Mucosa of rectum (tissue), 2 donors: ENCODE measurements at regions not wholly inside any gene's neighbourhood (a gene's known extent, or its start where the extent isn't known, plus 50 kb on each side); places are given as distances from the start of the nearest gene placed in this dataset.
"Not testable (repeated sequence)": the region's sequence is repeated elsewhere in the genome, so short reads cannot be mapped to it uniquely, and the experiment has no call there.

ENCODE experiments used
- H3K27ac ChIP-seq, 2 donors: one replicate each; pipeline ENCODE4 v1.7.0; 2013; ENCODE audit warnings: inconsistent platforms in 2 of 2, low read depth in 2 of 2, low read length in 2 of 2
- H3K27me3 ChIP-seq, 2 donors: one replicate each; pipeline ENCODE4 v1.7.0; 2013; ENCODE audit warnings: low read length in 2 of 2; ENCODE audit not compliant: control insufficient read depth in 2 of 2, insufficient read depth in 2 of 2
- H3K36me3 ChIP-seq, 2 donors: one replicate each; pipeline ENCODE4 v1.7.0; 2013; ENCODE audit warnings: low read length in 2 of 2; ENCODE audit not compliant: control insufficient read depth in 2 of 2, insufficient read depth in 2 of 2
- H3K4me1 ChIP-seq, 2 donors: one replicate each; pipeline ENCODE4 v1.7.0; 2013; ENCODE audit warnings: low read length in 2 of 2, mild to moderate bottlenecking in 1 of 2; ENCODE audit not compliant: control insufficient read depth in 2 of 2, insufficient read depth in 2 of 2
- H3K4me3 ChIP-seq, 2 donors: one replicate each; pipeline ENCODE4 v1.7.0; 2013; ENCODE audit warnings: low read length in 2 of 2
- H3K9ac ChIP-seq, 2 donors: one replicate each; pipeline ENCODE4 v1.7.0; 2013; ENCODE audit warnings: low read length in 2 of 2, low read depth in 1 of 2, mild to moderate bottlenecking in 1 of 2
- H3K9me3 ChIP-seq, 2 donors: one replicate each; pipeline ENCODE4 v1.7.0; 2013; ENCODE audit warnings: low read length in 2 of 2; ENCODE audit not compliant: control insufficient read depth in 2 of 2
- donor health status: healthy.
- donor health status: Normal muscosa, but diverticular disease.

- Histone ChIP-seq H3K4me1 (no peaks in the 10 kb centered on the region), H3K9ac (no peak overlapping the region), H3K9me3 (no peaks in the 10 kb centered on the region), H3K27ac (no peak overlapping the region), H3K4me3 (no peak overlapping the region), H3K27me3 (peaks cover 0 to 9% of the 10 kb centered on the region in 2 donors), H3K36me3 (no peaks in the 10 kb centered on the region)
Observed at GRCh38 chr3:137110392-137110996, 152.7 kb downstream of the IL20RB start.

DNA sequence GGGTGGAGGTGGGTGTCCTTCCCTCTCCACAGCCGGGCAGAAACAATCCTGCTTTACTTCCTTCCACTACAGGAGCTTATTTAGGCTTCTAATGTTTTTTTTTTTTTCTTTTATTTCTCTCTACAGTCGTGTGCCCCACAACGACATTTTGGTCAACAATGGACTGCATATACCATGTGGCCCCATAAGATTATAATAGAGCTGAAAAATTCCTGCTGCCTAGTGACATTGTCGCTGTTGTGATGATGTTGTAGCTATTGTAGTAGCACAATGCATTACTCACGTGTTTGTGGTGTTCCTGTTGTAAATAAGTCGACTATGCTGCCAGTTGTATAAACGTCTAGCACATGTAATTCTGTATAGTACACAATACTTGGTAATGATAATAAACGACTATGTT is 153.7 kb downstream of the IL20RB start:
- Histone ChIP-seq H3K4me3 (no peak overlapping the region), H3K4me1 (no peaks in the 10 kb centered on the region), H3K27ac (no peak overlapping the region), H3K36me3 (no peaks in the 10 kb centered on the region), H3K27me3 (peaks cover 0 to 9% of the 10 kb centered on the region in 2 donors), H3K9me3 (no peaks in the 10 kb centered on the region), H3K9ac (no peak overlapping the region)

DNA sequence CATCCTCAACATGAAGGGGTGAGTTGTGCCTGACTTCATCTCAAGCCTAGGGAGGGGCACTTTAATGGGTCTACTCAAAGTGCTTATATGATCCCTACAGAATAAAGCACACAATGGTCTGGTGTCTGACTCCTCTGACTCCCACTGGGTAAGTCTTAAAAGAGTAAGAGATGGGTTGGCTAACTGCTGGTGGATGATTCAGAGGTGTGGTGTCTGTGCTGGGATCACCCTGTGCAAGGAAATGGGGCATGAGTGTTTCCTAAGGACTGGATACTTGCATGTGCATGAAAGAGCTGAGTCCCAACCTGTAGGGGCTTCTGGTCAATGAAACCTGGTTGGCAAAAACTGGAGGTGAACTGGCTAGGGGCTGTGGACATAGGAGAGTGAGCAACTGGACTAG is 158.8 kb downstream of the IL20RB start:
- Histone ChIP-seq H3K4me1 (no peaks in the 10 kb centered on the region), H3K9me3 (no peaks in the 10 kb centered on the region), H3K27ac (no peak overlapping the region), H3K9ac (no peak overlapping the region), H3K4me3 (no peak overlapping the region), H3K27me3 (no peaks in the 10 kb centered on the region), H3K36me3 (no peaks in the 10 kb centered on the region)

GRCh38 chr3:137121704-137122314 is 164.0 kb downstream of the IL20RB start:
- Histone ChIP-seq H3K27ac (no peak overlapping the region), H3K9ac (no peak overlapping the region), H3K27me3 (no peaks in the 10 kb centered on the region), H3K9me3 (no peaks in the 10 kb centered on the region), H3K4me1 (no peaks in the 10 kb centered on the region), H3K4me3 (no peak overlapping the region), H3K36me3 (no peaks in the 10 kb centered on the region)

DNA sequence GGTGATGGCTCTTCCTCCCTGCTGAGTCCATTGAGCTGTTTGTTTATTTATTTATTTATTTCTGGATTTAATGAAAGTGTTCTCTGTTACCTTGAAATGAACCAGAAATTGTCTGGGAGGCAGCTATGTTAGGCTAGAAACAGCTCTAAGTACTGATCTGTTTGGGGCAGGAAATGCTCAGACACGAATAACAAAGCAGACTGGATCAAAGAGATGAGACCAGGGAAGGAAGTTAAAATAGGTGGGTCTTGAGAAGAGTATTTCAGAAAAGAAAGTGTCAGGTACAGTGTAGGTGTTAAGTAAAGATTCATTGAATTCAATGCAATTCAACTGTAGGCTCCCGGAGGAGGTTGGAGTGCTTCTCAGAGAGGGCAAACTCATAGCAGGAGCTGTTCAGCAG is 173.3 kb downstream of the IL20RB start:
- no peaks in the 10 kb centered on the region for H3K9me3 ChIP-seq
- no peaks in the 10 kb centered on the region for H3K4me1 ChIP-seq
- no peak overlapping the region for H3K9ac ChIP-seq
- H3K27me3 ChIP-seq, result peaks cover 0 to 3% of the 10 kb centered on the region in 2 donors
- H3K4me3 ChIP-seq, result no peak overlapping the region
- H3K36me3 ChIP-seq, result no peaks in the 10 kb centered on the region
- no peak overlapping the region for H3K27ac ChIP-seq

DNA sequence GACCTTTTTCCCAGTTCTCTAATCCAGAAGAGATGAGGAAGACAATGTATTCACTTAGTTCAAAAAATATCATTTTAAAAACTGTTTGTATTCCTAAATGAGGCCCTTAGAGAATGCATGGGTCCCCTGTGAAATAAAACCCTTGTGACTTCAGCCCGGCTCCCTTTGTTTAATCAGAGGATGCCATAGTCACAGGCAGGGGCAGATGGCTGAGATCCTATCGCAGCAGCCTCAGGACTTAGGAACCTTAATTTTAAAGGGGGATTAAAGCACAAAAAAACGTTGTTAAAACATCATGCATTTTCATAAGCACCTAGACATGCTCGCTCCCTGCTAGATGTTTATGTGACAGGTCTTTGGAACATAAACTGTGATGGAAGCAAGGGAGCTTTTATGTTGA is 176.6 kb downstream of the IL20RB start:
- no peaks in the 10 kb centered on the region for H3K4me1 ChIP-seq
- H3K9me3 ChIP-seq, result no peaks in the 10 kb centered on the region
- peaks cover 0 to 3% of the 10 kb centered on the region in 2 donors for H3K27me3 ChIP-seq
- no peak overlapping the region for H3K4me3 ChIP-seq
- H3K36me3 ChIP-seq, result no peaks in the 10 kb centered on the region
- H3K27ac ChIP-seq, result no peak overlapping the region
- H3K9ac ChIP-seq, result no peak overlapping the region

- Histone ChIP-seq H3K36me3 (no peaks in the 10 kb centered on the region), H3K9me3 (no peaks in the 10 kb centered on the region), H3K4me3 (no peak overlapping the region), H3K27ac (no peak overlapping the region), H3K9ac (no peak overlapping the region), H3K4me1 (no peaks in the 10 kb centered on the region), H3K27me3 (peaks cover 0 to 3% of the 10 kb centered on the region in 2 donors)
Observed at GRCh38 chr3:137148406-137148805, 190.6 kb downstream of the IL20RB start.

- Histone ChIP-seq H3K9ac (no peak overlapping the region), H3K9me3 (no peaks in the 10 kb centered on the region), H3K4me1 (no peaks in the 10 kb centered on the region), H3K27ac (no peak overlapping the region), H3K36me3 (no peaks in the 10 kb centered on the region), H3K27me3 (peaks cover 0 to 3% of the 10 kb centered on the region in 2 donors), H3K4me3 (no peak overlapping the region)
Observed at GRCh38 chr3:137148917-137149316, 191.1 kb downstream of the IL20RB start.

DNA sequence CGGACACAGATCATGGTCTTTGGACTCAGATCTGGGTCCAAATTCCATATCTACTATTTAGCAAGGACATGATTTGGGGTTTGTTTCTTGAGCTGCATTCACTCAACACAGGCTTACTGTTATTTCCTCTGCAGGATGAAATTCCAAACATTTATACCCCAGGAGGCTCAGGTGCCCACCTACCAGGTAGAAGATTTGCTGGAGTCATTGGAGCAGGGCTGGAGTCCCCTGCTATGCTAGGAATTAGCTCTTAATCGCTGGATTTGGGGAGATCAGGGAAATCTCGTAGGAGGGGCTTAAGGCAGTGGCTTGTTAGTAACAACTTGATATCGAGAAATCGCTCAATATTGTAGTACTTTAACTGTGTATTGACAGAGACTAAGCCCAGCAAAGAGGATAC is 193.0 kb downstream of the IL20RB start:
- Histone ChIP-seq H3K4me3 (no peak overlapping the region), H3K36me3 (no peaks in the 10 kb centered on the region), H3K9me3 (no peaks in the 10 kb centered on the region), H3K27ac (no peak overlapping the region), H3K27me3 (peaks cover 0 to 3% of the 10 kb centered on the region in 2 donors), H3K9ac (no peak overlapping the region), H3K4me1 (no peaks in the 10 kb centered on the region)

GRCh38 chr3:137153046-137153445 is 195.3 kb downstream of the IL20RB start:
- not testable (repeated sequence) for H3K9ac ChIP-seq, H3K9me3 ChIP-seq, H3K4me1 ChIP-seq, H3K27ac ChIP-seq, H3K27me3 ChIP-seq, H3K4me3 ChIP-seq, H3K36me3 ChIP-seq
